OCI-LY7 (cell line): ENCODE measurements at regions not wholly inside any gene's neighbourhood (a gene's known extent, or its start where the extent isn't known, plus 50 kb on each side); places are given as distances from the start of the nearest gene placed in this dataset.

Source experiments
- BruUV-seq: library from RNA; stranded (reverse); fragments of 400-500 nt; replicated peaks from 2 replicates; lab custom pipeline; 2021; lab: Mats Ljungman, UMichigan
- CTCF ChIA-PET: fragments of 300-600 bp; sonication (Branson Sonifier 250); formaldehyde crosslinking; loops from one replicate; lab custom pipeline; 2022; ENCODE audit warnings: antibody characterized with exemption; ENCODE audit not compliant: unreplicated experiment; lab: Charles Lee
- POLR2A ChIA-PET: fragments of 300-600 bp; sonication (Branson Sonifier 250); formaldehyde crosslinking; loops from one replicate; lab custom pipeline; 2022; ENCODE audit warnings: antibody characterized with exemption; lab: Charles Lee
- DNase-seq: peaks from one replicate; pipeline ENCODE4 v3.0.0-alpha.2; 2015; ENCODE audit warnings: low spot score
- H2AFZ ChIP-seq: fragments of 200-600 bp; sonication (generic), shearing (Covaris generic); 2 replicates; pipeline ENCODE4 v1.6.1; 2014; ENCODE audit warnings: mild to moderate bottlenecking, antibody characterized with exemption, low read length, moderate library complexity
- H3K27ac ChIP-seq: fragments of 200-600 bp; sonication (generic); 2 replicates; pipeline ENCODE4 v1.5.1; 2014; ENCODE audit warnings: mixed run types, low read depth, mild to moderate bottlenecking, moderate library complexity, low read length, inconsistent platforms; ENCODE audit not compliant: poor library complexity, severe bottlenecking
- H3K36me3 ChIP-seq: fragments of 200-600 bp; sonication (generic); 2 replicates; pipeline ENCODE4 v1.6.1; 2014; ENCODE audit warnings: mild to moderate bottlenecking, antibody characterized with exemption, low read length, moderate library complexity, mixed read lengths; ENCODE audit not compliant: insufficient read depth
- H3K4me1 ChIP-seq: fragments of 200-600 bp; sonication (generic); 2 replicates; pipeline ENCODE4 v1.5.1; 2014; ENCODE audit warnings: mild to moderate bottlenecking, low read length; ENCODE audit not compliant: insufficient read depth, poor library complexity, severe bottlenecking
- H3K4me2 ChIP-seq: fragments of 200-600 bp; sonication (generic); 2 replicates; pipeline ENCODE4 v1.6.1; 2014; ENCODE audit warnings: mild to moderate bottlenecking, low read length
- H3K4me3 ChIP-seq: fragments of 200-600 bp; sonication (generic); 2 replicates; pipeline ENCODE4 v1.5.1; 2014; ENCODE audit warnings: mild to moderate bottlenecking, low read depth, low read length; ENCODE audit not compliant: poor library complexity, severe bottlenecking
- H3K79me2 ChIP-seq: fragments of 200-600 bp; sonication (generic); 2 replicates; pipeline ENCODE4 v1.6.1; 2016; ENCODE audit warnings: low read depth, mild to moderate bottlenecking, low read length, moderate library complexity, mixed read lengths; ENCODE audit not compliant: insufficient read depth
- H3K9me2 ChIP-seq: fragments of 200-600 bp; sonication (generic); 2 replicates; pipeline ENCODE4 v1.6.1; 2016; ENCODE audit warnings: mild to moderate bottlenecking, low read length, mixed read lengths; ENCODE audit not compliant: insufficient read depth
- H3K9me3 ChIP-seq: fragments of 200-600 bp; sonication (generic); 2 replicates; pipeline ENCODE4 v1.6.1; 2014; ENCODE audit warnings: mild to moderate bottlenecking, mixed run types, low read length, mixed read lengths
- H4K20me1 ChIP-seq: fragments of 200-600 bp; sonication (generic); 2 replicates; pipeline ENCODE4 v1.6.1; 2014; ENCODE audit warnings: mild to moderate bottlenecking, antibody characterized with exemption, low read length, moderate library complexity, mixed read lengths; ENCODE audit not compliant: insufficient read depth
- EZH2phosphoT487 ChIP-seq: fragments of 200-600 bp; sonication (generic); IDR thresholded peaks from 2 replicates; pipeline ENCODE4 v1.6.1; 2018; ENCODE audit warnings: low read depth, borderline replicate concordance, mild to moderate bottlenecking, mixed run types, antibody characterized with exemption, low read length, moderate library complexity, mixed read lengths
- intact Hi-C: fragments of 100-400 bp; cut with micrococcal nuclease; formaldehyde crosslinking; loops from one replicate; pipeline ENCODE4 v1.10.0; 2022; ENCODE audit not compliant: unreplicated experiment
- TF ChIP-seq, protein P1 (sequence below): fragments of 200-600 bp; sonication (generic); conservative IDR thresholded peaks from 2 replicates; pipeline ENCODE4 v1.5.1; 2014; ENCODE audit warnings: mild to moderate bottlenecking, antibody characterized with exemption, low read length, moderate library complexity, mixed read lengths

- H3K4me3 ChIP-seq, result no peak overlapping the region
- H3K27ac ChIP-seq, result no peak overlapping the region
- H3K4me1 ChIP-seq, result no peaks in the 10 kb centered on the region
- no peak for DNase-seq
- no peak overlapping the region for H3K4me2 ChIP-seq
- H2AFZ ChIP-seq, result no peak overlapping the region
- POLR2A ChIA-PET, result interaction anchor here (0.7 to 1.5 kb wide), 4 partner anchors 12 to 197 kb away, joined by 3 to 10 read pairs (median 4); no protein-coding TSS in a partner anchor
- H3K79me2 ChIP-seq, result no peaks in the 10 kb centered on the region
- no peak for TF ChIP-seq EZH2phosphoT487
- TF ChIP-seq, protein P1, sequence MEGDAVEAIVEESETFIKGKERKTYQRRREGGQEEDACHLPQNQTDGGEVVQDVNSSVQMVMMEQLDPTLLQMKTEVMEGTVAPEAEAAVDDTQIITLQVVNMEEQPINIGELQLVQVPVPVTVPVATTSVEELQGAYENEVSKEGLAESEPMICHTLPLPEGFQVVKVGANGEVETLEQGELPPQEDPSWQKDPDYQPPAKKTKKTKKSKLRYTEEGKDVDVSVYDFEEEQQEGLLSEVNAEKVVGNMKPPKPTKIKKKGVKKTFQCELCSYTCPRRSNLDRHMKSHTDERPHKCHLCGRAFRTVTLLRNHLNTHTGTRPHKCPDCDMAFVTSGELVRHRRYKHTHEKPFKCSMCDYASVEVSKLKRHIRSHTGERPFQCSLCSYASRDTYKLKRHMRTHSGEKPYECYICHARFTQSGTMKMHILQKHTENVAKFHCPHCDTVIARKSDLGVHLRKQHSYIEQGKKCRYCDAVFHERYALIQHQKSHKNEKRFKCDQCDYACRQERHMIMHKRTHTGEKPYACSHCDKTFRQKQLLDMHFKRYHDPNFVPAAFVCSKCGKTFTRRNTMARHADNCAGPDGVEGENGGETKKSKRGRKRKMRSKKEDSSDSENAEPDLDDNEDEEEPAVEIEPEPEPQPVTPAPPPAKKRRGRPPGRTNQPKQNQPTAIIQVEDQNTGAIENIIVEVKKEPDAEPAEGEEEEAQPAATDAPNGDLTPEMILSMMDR, result no peak
- no peaks in the 10 kb centered on the region for H3K36me3 ChIP-seq
- H4K20me1 ChIP-seq, result no peaks in the 10 kb centered on the region
- intact Hi-C loops, result loop anchor here (10.0 kb wide), 1 partner anchor 609 kb away; no protein-coding TSS in a partner anchor
- H3K9me2 ChIP-seq, result no peaks in the 10 kb centered on the region
- no TSS peak for BruUV-seq
- CTCF ChIA-PET, result no interaction called here
- H3K9me3 ChIP-seq, result no peaks in the 10 kb centered on the region
These were observed 141.2 kb downstream of the TM2D1 start for GRCh38 chr1:61583703-61584102.

- TF ChIP-seq EZH2phosphoT487, result no peak
- TF ChIP-seq, protein P1, result no peak
- no peaks in the 10 kb centered on the region for H3K4me1 ChIP-seq
- POLR2A ChIA-PET, result no interaction called here
- intact Hi-C loops, result loop anchor here (10.0 kb wide), 1 partner anchor 606 kb away; no protein-coding TSS in a partner anchor
- H3K4me3 ChIP-seq, result no peak overlapping the region
- no peak overlapping the region for H2AFZ ChIP-seq
- H4K20me1 ChIP-seq, result no peaks in the 10 kb centered on the region
- no peaks in the 10 kb centered on the region for H3K79me2 ChIP-seq
- no peaks in the 10 kb centered on the region for H3K9me2 ChIP-seq
- CTCF ChIA-PET, result interaction anchor here (0.5 kb wide), 1 partner anchor 261 kb away, joined by 3 read pairs; no protein-coding TSS in a partner anchor
- no peak overlapping the region for H3K27ac ChIP-seq
- no peaks in the 10 kb centered on the region for H3K36me3 ChIP-seq
- no peak for DNase-seq
- BruUV-seq, result no TSS peak
- no peak overlapping the region for H3K4me2 ChIP-seq
- H3K9me3 ChIP-seq, result no peaks in the 10 kb centered on the region
These were observed 143.7 kb downstream of the TM2D1 start for GRCh38 chr1:61581251-61581650.

DNA sequence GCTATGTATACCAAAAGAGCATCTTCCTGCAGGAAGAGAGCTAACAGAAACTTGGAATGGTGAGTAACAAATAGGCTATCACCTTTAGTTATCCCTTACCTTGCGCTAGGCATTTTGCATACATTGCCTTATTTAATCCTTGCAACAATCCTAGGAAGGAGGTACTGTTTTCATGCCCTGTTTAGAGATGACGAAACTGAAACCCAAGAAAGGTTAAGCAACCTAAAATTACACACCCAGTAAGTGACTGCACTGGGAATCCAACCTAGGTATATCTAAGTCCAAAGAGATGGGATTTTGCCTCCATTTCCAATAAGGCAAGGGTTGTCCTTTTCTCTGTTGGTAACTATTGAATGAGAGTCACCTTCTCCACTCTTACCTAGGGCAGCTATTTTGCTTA, 144.5 kb downstream of the TM2D1 start:
- Histone ChIP-seq H3K9me3 (no peaks in the 10 kb centered on the region), H3K36me3 (no peaks in the 10 kb centered on the region), H3K4me1 (no peaks in the 10 kb centered on the region), H3K79me2 (no peaks in the 10 kb centered on the region), H3K27ac (no peak overlapping the region), H3K4me2 (no peak overlapping the region), H4K20me1 (no peaks in the 10 kb centered on the region), H2AFZ (no peak overlapping the region), H3K4me3 (no peak overlapping the region), H3K9me2 (no peaks in the 10 kb centered on the region)
- POLR2A ChIA-PET, result no interaction called here
- intact Hi-C loops, result loop anchor here (10.0 kb wide), 1 partner anchor 606 kb away; no protein-coding TSS in a partner anchor
- BruUV-seq, result no TSS peak
- TF ChIP-seq EZH2phosphoT487, result no peak
- TF ChIP-seq, protein P1, result no peak
- no peak for DNase-seq
- CTCF ChIA-PET, result interaction anchor here (0.5 kb wide), 1 partner anchor 262 kb away, joined by 3 read pairs; no protein-coding TSS in a partner anchor
